A549 (cell line): ENCODE measurements at regions not wholly inside any gene's neighbourhood (a gene's known extent, or its start where the extent isn't known, plus 50 kb on each side); places are given as distances from the start of the nearest gene placed in this dataset.

Source experiments
- ATAC-seq, 2 experiments: fragments of 200-7000 bp in 1 of 2; fragments of >200 bp in 1 of 2; cut with Nextera tagmentation in 1 of 2; cut with Tn5 transposase in 1 of 2; 3 replicates each; pipeline versions ENCODE4 v1.8.0 to v1.9.1; 2018 to 2020; ENCODE audit warnings: mild to moderate bottlenecking in 1 of 2, moderate library complexity in 1 of 2
- CTCF ChIA-PET: fragments of 300-600 bp; sonication (Branson Sonifier 250); formaldehyde crosslinking; extraction: SDS; loops from one replicate; lab custom pipeline; 2021; ENCODE audit warnings: antibody characterized with exemption, inconsistent platforms; lab: Yijun Ruan, JAX
- POLR2A ChIA-PET: fragments of 350-600 bp; formaldehyde crosslinking; extraction: SDS; loops from one replicate; lab custom pipeline; 2021; ENCODE audit warnings: antibody characterized with exemption, inconsistent platforms; lab: Yijun Ruan, JAX
- DNase-seq, 2 experiments: peaks; one replicate each; pipeline versions ENCODE4 v3.0.0 to v3.0.0-alpha.2; 2011 to 2016; ENCODE audit warnings: low read depth in 1 of 2, low spot score in 1 of 2
- FAIRE-seq: peaks from 2 replicates; lab custom pipeline; 2011; peaks lifted over from hg19 to GRCh38; lab: Jason Lieb, UNC
- H3K27ac ChIP-seq, 2 experiments: fragments of >200 bp; sonication (Bioruptor Twin); formaldehyde crosslinking; 3 replicates each; pipeline ENCODE4 v1.5.1; 2016 to 2017
- H3K4me1 ChIP-seq: fragments of >200 bp; sonication (Bioruptor Twin); formaldehyde crosslinking; 3 replicates; pipeline ENCODE4 v1.6.1; 2016
- H3K4me2 ChIP-seq: fragments of >200 bp; sonication (Bioruptor Twin); formaldehyde crosslinking; 3 replicates; pipeline ENCODE4 v1.6.1; 2016
- H3K4me3 ChIP-seq: fragments of >200 bp; sonication (Bioruptor Twin); formaldehyde crosslinking; 3 replicates; pipeline ENCODE4 v1.5.1; 2016
- H3K9me3 ChIP-seq: fragments of >200 bp; sonication (Bioruptor Twin); formaldehyde crosslinking; 3 replicates; pipeline ENCODE4 v1.6.1; 2016
- EHF ChIP-seq: fragments of 250-450 bp; sonication (Bioruptor Pico); IDR thresholded peaks from 2 replicates; pipeline ENCODE4 v1.5.0; 2020; ENCODE audit warnings: mild to moderate bottlenecking
- EP300 ChIP-seq, 2 experiments: fragments of >200 bp; sonication (Bioruptor Twin); formaldehyde crosslinking; IDR thresholded peaks; 2 replicates in 1 of 2; 3 replicates in 1 of 2; pipeline ENCODE4 v1.6.1; 2016 to 2017
- ESRRA ChIP-seq: fragments of 150-350 bp; IDR thresholded peaks from 2 replicates; pipeline ENCODE4 v1.6.1; 2014; ENCODE audit warnings: mild to moderate bottlenecking, low read length, borderline replicate concordance
- FOSL2 ChIP-seq, 2 experiments: fragments of 450-650 bp in 1 of 2; fragments of >200 bp in 1 of 2; sonication (Bioruptor Twin) in 1 of 2; formaldehyde crosslinking; IDR thresholded peaks; 2 replicates each; pipeline versions ENCODE4 v1.5.0 to v1.6.1; 2016 to 2020; ENCODE audit warnings: mild to moderate bottlenecking in 1 of 2, moderate library complexity in 1 of 2
- FOXS1 ChIP-seq: fragments of 250-450 bp; sonication (Bioruptor Pico); IDR thresholded peaks from 2 replicates; pipeline ENCODE4 v1.5.0; 2020; ENCODE audit warnings: mild to moderate bottlenecking, moderate library complexity
- HDAC2 ChIP-seq: fragments of 200-600 bp; sonication (generic); IDR thresholded peaks from 2 replicates; pipeline ENCODE4 v1.6.1; 2016
- HOXB5 ChIP-seq: fragments of 250-450 bp; sonication (Bioruptor Pico); IDR thresholded peaks from 2 replicates; pipeline ENCODE4 v1.5.0; 2020; ENCODE audit warnings: mild to moderate bottlenecking, moderate library complexity
- JUN ChIP-seq, 2 experiments: fragments of >200 bp; sonication (Bioruptor Twin); formaldehyde crosslinking; IDR thresholded peaks; 2 replicates in 1 of 2; 3 replicates in 1 of 2; pipeline ENCODE4 v1.6.1; 2016 to 2017
- JUNB ChIP-seq: fragments of >200 bp; sonication (Bioruptor Twin); formaldehyde crosslinking; IDR thresholded peaks from 2 replicates; pipeline ENCODE4 v1.6.1; 2016
- KDM1A ChIP-seq: fragments of 200-600 bp; sonication (generic); IDR thresholded peaks from 2 replicates; pipeline ENCODE4 v1.6.1; 2016; ENCODE audit warnings: low read depth, mild to moderate bottlenecking
- MAFK ChIP-seq: fragments of 450-650 bp; IDR thresholded peaks from 2 replicates; pipeline ENCODE4 v1.6.1; 2014; ENCODE audit not compliant: partially characterized antibody
- MYC ChIP-seq: IDR thresholded peaks from 2 replicates; pipeline ENCODE4 v1.6.1; 2012; ENCODE audit warnings: mild to moderate bottlenecking, inconsistent platforms, low read length, improper control_type of control experiment, borderline replicate concordance
- PHF8 ChIP-seq: fragments of 200-600 bp; sonication (generic); IDR thresholded peaks from 2 replicates; pipeline ENCODE4 v1.6.1; 2016; ENCODE audit warnings: low read depth, mild to moderate bottlenecking, antibody characterized with exemption, moderate library complexity, borderline replicate concordance
- RAD21 ChIP-seq, 2 experiments: fragments of >200 bp in 1 of 2; sonication (Bioruptor Twin) in 1 of 2; formaldehyde crosslinking in 1 of 2; IDR thresholded peaks in 1 of 2; conservative IDR thresholded peaks in 1 of 2; 2 replicates in 1 of 2; 3 replicates in 1 of 2; pipeline ENCODE4 v1.6.1; 2012 to 2018; ENCODE audit warnings: inconsistent platforms in 1 of 2
- RARB ChIP-seq: fragments of 250-450 bp; sonication (Bioruptor Pico); IDR thresholded peaks from 2 replicates; pipeline ENCODE4 v1.8.0; 2021; ENCODE audit warnings: mild to moderate bottlenecking, moderate library complexity
- WGBS: methylation state at CpG from one replicate; pipeline ENCODE4 v1.1.6; 2017; ENCODE audit errors: missing lambda C conversion rate; 5-methylcytosine and 5-hydroxymethylcytosine counted together
- TF ChIP-seq, protein P1 (sequence below): fragments of 150-350 bp; IDR thresholded peaks from 2 replicates; pipeline ENCODE4 v1.6.1; 2014; ENCODE audit warnings: low read depth, mild to moderate bottlenecking, low read length
- TF ChIP-seq, protein P2 (sequence below): fragments of 250-450 bp; sonication (Bioruptor Pico); IDR thresholded peaks from 2 replicates; pipeline ENCODE4 v1.5.0; 2020; ENCODE audit warnings: low read depth, mild to moderate bottlenecking, moderate library complexity

DNA sequence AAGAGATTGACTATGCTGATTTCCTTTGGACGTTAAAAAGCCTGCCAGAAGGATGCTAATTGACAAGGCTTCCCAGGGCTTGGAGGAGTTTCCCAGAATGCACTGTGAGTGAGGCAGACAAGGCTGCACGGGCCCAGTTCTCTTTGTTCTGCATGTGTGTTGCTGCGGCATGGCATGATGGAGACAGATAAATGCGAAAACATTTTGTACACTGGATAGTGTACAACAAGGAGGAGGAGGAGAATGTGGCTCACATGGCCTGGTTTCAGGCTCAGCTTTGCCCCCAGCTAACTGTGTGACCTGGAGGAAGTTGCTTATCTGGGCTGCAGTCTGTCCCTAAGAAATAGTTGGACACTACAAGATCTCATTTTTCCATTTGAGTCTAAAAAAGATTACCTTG is 135.5 kb upstream of the CPEB4 start:
- no peak for DNase-seq
- ChIA-PET CTCF (interaction anchor here (0.6 to 1.7 kb wide), 3 partner anchors 10 to 648 kb away, joined by 3 to 7 read pairs (median 3); no protein-coding TSS in a partner anchor), POLR2A (interaction anchor here (0.6 kb wide), 1 partner anchor 675 kb away, joined by 4 read pairs; no protein-coding TSS in a partner anchor)
- no peak for FAIRE-seq
- no peak overlapping the region for H3K4me2 ChIP-seq
- H3K4me3 ChIP-seq = no peak overlapping the region
- ATAC-seq = no peak
- no peak for TF ChIP-seq HOXB5 (CRISPR knock-in tag)
- H3K4me1 ChIP-seq = no peaks in the 10 kb centered on the region
- H3K9me3 ChIP-seq = no peaks in the 10 kb centered on the region
- WGBS = 82% methylated on average over 4 of the region's 4 CpGs
- peak overlapping the region in 1 of 2 experiments; percentile 46; a peak in 2 of 6 replicates for H3K27ac ChIP-seq

DNA sequence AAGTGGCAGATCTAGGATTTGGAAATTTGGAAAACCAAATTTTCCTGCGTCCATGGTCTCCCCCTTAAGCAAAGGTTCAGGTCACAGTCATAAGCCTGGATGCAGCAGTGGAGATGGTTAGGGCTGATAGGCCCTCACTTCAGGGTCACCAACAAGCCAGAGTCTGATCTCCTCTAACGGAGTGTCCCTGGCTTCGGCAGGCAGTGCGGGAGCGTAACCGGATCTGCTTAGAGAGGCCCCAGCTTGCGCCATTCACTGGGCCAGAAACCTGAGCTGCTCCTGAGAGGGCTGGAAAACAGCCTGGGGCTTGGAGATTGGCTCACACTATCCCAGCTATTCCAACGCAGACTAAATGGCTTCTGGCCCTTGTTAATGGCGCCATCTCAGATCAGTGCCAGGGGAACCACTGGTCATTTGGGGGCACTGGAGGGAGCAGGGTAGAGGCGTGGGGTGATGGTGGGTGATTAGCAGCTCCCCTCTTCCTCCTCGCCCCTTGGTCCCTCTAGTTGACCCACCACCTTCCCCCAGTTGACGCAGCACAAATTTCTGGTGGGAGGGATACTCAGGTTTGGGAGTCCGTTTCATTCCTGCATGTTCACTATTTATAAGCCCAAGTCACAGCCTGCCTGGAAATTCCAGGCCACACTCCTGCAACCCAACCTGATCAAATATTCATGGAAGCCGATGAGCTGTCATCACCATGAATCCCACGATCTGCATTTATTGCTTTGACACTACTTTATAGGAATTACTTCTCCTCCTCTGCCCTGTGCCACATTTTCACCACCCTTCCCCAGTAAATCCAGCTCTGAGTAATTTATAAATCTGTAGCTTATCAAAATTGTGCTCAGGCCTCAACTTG is 134.6 kb upstream of the CPEB4 start:
- H3K4me3 ChIP-seq = no peak overlapping the region
- TF ChIP-seq RARB (CRISPR knock-in tag) = no peak
- TF ChIP-seq, protein P1, sequence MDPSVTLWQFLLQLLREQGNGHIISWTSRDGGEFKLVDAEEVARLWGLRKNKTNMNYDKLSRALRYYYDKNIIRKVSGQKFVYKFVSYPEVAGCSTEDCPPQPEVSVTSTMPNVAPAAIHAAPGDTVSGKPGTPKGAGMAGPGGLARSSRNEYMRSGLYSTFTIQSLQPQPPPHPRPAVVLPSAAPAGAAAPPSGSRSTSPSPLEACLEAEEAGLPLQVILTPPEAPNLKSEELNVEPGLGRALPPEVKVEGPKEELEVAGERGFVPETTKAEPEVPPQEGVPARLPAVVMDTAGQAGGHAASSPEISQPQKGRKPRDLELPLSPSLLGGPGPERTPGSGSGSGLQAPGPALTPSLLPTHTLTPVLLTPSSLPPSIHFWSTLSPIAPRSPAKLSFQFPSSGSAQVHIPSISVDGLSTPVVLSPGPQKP = no peak
- no peak for TF ChIP-seq JUN (IDR thresholded peaks at IDR 0.05)
- no peak for TF ChIP-seq EHF (CRISPR knock-in tag)
- no peak for TF ChIP-seq FOXS1 (CRISPR knock-in tag)
- no peak for TF ChIP-seq KDM1A
- no peak for TF ChIP-seq FOSL2 (IDR thresholded peaks at IDR 0.05)
- no peak for TF ChIP-seq FOSL2 (CRISPR knock-in tag; IDR thresholded peaks at IDR 0.05)
- TF ChIP-seq, protein P2, sequence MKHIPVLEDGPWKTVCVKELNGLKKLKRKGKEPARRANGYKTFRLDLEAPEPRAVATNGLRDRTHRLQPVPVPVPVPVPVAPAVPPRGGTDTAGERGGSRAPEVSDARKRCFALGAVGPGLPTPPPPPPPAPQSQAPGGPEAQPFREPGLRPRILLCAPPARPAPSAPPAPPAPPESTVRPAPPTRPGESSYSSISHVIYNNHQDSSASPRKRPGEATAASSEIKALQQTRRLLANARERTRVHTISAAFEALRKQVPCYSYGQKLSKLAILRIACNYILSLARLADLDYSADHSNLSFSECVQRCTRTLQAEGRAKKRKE (CRISPR knock-in tag) = no peak
- TF ChIP-seq PHF8 = no peak
- TF ChIP-seq MYC = no peak
- TF ChIP-seq RAD21 (conservative IDR thresholded peaks at IDR 0.05 in 1 of 2, IDR thresholded peaks at IDR 0.05 in 1 of 2) = no peak
- TF ChIP-seq JUNB = no peak
- no peak for TF ChIP-seq MAFK
- no peak for TF ChIP-seq ESRRA
- ChIA-PET CTCF (interaction anchor here (1.1 to 1.7 kb wide), 3 partner anchors 9 to 64 kb away, joined by 3 to 7 read pairs (median 3); no protein-coding TSS in a partner anchor), POLR2A (interaction anchor here (0.6 kb wide), 1 partner anchor 676 kb away, joined by 4 read pairs; no protein-coding TSS in a partner anchor)
- H3K27ac ChIP-seq = peak overlapping the region in 1 of 2 experiments; percentile 50; a peak in 2 of 6 replicates
- WGBS = 88% methylated on average over 15 of the region's 15 CpGs
- H3K4me2 ChIP-seq = no peak overlapping the region
- ATAC-seq (no peak; a peak in 2 of 6 replicates), DNase-seq (no peak), FAIRE-seq (no peak)
- H3K4me1 ChIP-seq = peaks cover 3% of the 10 kb centered on the region
- no peaks in the 10 kb centered on the region for H3K9me3 ChIP-seq

DNA sequence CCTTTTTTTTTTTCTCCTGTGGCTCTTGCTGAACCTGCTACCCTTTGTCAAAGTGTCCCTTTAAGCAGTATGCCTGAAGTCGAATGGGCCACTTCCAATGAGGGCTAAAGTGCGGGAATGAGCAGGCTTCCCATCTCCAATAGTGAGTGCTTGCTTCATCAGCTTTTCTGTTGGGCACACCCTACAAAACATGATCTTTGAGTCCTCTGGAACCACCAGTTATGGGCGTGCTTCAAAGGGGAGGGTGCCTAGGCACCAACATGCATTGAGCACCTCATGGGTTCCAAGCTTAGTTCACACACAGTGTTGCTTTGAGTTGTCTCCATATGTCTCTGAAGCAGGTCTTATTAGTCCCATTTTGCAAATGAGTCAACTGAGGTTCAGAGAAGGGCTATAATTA is 132.8 kb upstream of the CPEB4 start:
- ATAC-seq (no peak), DNase-seq (no peak), FAIRE-seq (no peak)
- no peaks in the 10 kb centered on the region for H3K9me3 ChIP-seq
- no peak overlapping the region for H3K4me2 ChIP-seq
- H3K27ac ChIP-seq = peak overlapping the region in 1 of 2 experiments; percentile 4; a peak in 1 of 6 replicates
- TF ChIP-seq EP300 (IDR thresholded peaks at IDR 0.05) (no peak), HDAC2 (no peak)
- ChIA-PET POLR2A (no interaction called here), CTCF (interaction anchor here (1.1 to 1.2 kb wide), 2 partner anchors 9 to 218 kb away, joined by 3 read pairs; no protein-coding TSS in a partner anchor)
- H3K4me1 ChIP-seq = peaks cover 9% of the 10 kb centered on the region
- H3K4me3 ChIP-seq = no peak overlapping the region
- WGBS = 78% methylated on average over 3 of the region's 3 CpGs
